ENCODE measurements at regions not wholly inside any gene's neighbourhood (a gene's known extent, or its start where the extent isn't known, plus 50 kb on each side); places are given as distances from the start of the nearest gene placed in this dataset.

DNA sequence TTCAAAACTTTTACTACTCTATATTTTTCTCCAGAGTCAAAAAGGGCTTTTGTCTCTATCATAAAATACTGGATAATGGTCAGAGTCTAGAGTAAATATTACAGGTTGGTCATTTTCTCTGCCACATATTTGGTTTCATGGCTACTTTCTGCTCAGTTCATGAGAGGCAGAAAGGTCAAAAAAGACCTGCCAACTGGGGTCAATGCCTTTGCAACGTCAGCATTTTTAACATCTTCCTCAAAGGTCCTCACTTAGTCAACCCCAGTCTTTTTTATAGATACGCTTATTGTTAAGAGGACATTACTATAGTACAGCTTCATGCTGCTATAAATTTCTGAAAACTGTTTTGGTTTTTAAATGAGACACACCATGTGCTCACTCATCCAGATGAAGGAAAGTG lies 312.1 kb upstream of the ARHGEF26 start:
- TF ChIP-seq, protein P1, sequence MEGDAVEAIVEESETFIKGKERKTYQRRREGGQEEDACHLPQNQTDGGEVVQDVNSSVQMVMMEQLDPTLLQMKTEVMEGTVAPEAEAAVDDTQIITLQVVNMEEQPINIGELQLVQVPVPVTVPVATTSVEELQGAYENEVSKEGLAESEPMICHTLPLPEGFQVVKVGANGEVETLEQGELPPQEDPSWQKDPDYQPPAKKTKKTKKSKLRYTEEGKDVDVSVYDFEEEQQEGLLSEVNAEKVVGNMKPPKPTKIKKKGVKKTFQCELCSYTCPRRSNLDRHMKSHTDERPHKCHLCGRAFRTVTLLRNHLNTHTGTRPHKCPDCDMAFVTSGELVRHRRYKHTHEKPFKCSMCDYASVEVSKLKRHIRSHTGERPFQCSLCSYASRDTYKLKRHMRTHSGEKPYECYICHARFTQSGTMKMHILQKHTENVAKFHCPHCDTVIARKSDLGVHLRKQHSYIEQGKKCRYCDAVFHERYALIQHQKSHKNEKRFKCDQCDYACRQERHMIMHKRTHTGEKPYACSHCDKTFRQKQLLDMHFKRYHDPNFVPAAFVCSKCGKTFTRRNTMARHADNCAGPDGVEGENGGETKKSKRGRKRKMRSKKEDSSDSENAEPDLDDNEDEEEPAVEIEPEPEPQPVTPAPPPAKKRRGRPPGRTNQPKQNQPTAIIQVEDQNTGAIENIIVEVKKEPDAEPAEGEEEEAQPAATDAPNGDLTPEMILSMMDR (conservative IDR thresholded peaks at IDR 0.05; ENCODE audit: low read length): no peak
- TF ChIP-seq EZH2phosphoT487 (IDR thresholded peaks at IDR 0.05; ENCODE audit: borderline replicate concordance, low read depth, low read length): no peak
